ENCODE measurements at regions not wholly inside any gene's neighbourhood (a gene's known extent, or its start where the extent isn't known, plus 50 kb on each side); places are given as distances from the start of the nearest gene placed in this dataset.
A peak's percentile ranks its signal among the peaks of the same experiment; 100 is the strongest.

DNA sequence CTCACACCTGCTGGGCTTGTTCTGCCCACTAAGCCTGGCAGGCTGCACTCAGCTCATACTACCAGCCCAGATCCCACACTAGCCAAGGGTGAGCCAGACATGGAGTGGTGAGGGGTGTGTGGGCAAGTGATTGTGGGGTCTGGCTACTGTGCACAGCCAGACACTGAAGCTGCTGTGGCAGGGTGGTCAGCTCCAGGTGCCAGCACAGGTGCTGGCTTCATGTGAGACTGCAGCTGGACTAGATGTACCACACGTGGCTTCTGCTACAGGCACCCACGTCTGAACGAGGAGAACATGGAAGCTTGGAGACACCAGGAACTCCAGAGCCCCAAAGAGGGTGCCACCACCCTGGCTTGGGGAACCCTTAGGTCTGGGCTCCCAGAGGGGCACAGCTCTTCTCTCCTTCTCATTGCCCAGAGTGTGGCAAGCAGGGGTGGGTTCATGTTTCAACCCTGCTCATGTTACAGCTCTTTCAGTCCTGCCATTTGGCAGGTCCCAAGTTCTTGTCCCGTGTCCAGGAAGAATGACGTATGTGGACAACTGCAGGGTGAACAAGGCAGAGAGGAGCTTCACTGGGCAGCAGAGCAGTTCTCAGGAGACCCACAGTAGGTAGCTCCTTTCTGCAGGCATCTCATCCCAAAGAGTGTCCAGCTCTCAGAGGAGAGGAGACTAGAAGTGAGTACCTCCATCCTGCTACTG is 1624.2 kb upstream of the TMEFF2 start:
- H4K5ac ChIP-seq (ENCODE audit: insufficient read length, low read depth, low read length) = no peak overlapping the region
- H3K9me3 ChIP-seq (ENCODE audit: insufficient read depth in 2 of 2, low read depth in 1 of 2, low read length in 1 of 2) = no peaks in the 10 kb centered on the region; a peak in 1 of 4 replicates
- H2BK20ac ChIP-seq (ENCODE audit: low read length) = no peak overlapping the region
- no peak for FAIRE-seq
- no peak overlapping the region for H2BK120ac ChIP-seq (replicated peaks; ENCODE audit: low read depth, low read length)
- no peak for DNase-seq (ENCODE audit: low read depth in 1 of 2, low spot score in 2 of 2)
- H4K91ac ChIP-seq (replicated peaks; ENCODE audit: insufficient read length, low read length) = no peak overlapping the region
- no peak overlapping the region for H4K8ac ChIP-seq (ENCODE audit: extremely low read depth, insufficient read depth, low read length)
- H3K4me1 ChIP-seq (replicated peaks in 1 of 4; ENCODE audit: control insufficient read depth in 3 of 4, insufficient read depth in 4 of 4, low read length in 3 of 4) = no peaks in the 10 kb centered on the region
- TF ChIP-seq POLR2AphosphoS5 (IDR thresholded peaks at IDR 0.05; ENCODE audit: low read depth, low read length) (no peak), RXRA (IDR thresholded peaks at IDR 0.05; ENCODE audit: insufficient read depth, low read depth, low read length) (no peak), CBX8 (IDR thresholded peaks at IDR 0.05; ENCODE audit: borderline replicate concordance, low read depth, low read length) (no peak), CEBPB (IDR thresholded peaks at IDR 0.05; ENCODE audit: low read depth, low read length) (no peak)
- H3K9ac ChIP-seq (replicated peaks in 1 of 4; ENCODE audit: extremely low read depth in 1 of 4, low read depth in 3 of 4, low read length in 3 of 4) = no peak overlapping the region
- 91% methylated on average over 5 of the region's 5 CpGs; no CpG with 5 or more reads in 1 of the 2 experiments for WGBS, 2 experiments (ENCODE audit: extremely low coverage in 1 of 2, insufficient coverage in 1 of 2, insufficient read length in 1 of 2, insufficient replicate concordance in 2 of 2, low coverage in 1 of 2, low lambda C conversion rate in 2 of 2, missing lambda C conversion rate in 1 of 2)
- no peaks in the 10 kb centered on the region for H3K79me1 ChIP-seq (ENCODE audit: low read depth, low read length)
- H2BK5ac ChIP-seq (ENCODE audit: low read depth, low read length) = no peak overlapping the region
- no peaks in the 10 kb centered on the region for H3K79me2 ChIP-seq (ENCODE audit: control insufficient read depth in 1 of 2, insufficient read depth in 2 of 2, low read length in 2 of 2)
- H3K27ac ChIP-seq (ENCODE audit: low read depth, low read length) = no peak overlapping the region
- no peaks in the 10 kb centered on the region for H3K36me3 ChIP-seq (ENCODE audit: control insufficient read depth in 2 of 4, insufficient read depth in 4 of 4, low read length in 3 of 4)
- no peaks in the 10 kb centered on the region for H3K27me3 ChIP-seq (replicated peaks in 1 of 4; ENCODE audit: control insufficient read depth in 3 of 4, extremely low read depth in 1 of 4, insufficient read depth in 3 of 4, low read length in 3 of 4)
- no peak overlapping the region for H2AFZ ChIP-seq (ENCODE audit: low read length)
- H3K56ac ChIP-seq (replicated peaks; ENCODE audit: insufficient read length, low read depth, low read length) = no peak overlapping the region
- no peak overlapping the region for H3K18ac ChIP-seq (ENCODE audit: extremely low read depth, low read length)
- no peak overlapping the region for H3K4me2 ChIP-seq (ENCODE audit: insufficient read depth in 1 of 2, low read depth in 2 of 2, low read length in 2 of 2)
- H4K20me1 ChIP-seq (replicated peaks in 1 of 2; ENCODE audit: control insufficient read depth in 1 of 2, insufficient read depth in 2 of 2, low read length in 2 of 2) = no peaks in the 10 kb centered on the region
- H3K4me3 ChIP-seq (ENCODE audit: extremely low read depth in 1 of 4, insufficient read depth in 2 of 4, low read depth in 3 of 4, low read length in 4 of 4) = no peak overlapping the region
- no peak overlapping the region for H2BK12ac ChIP-seq (ENCODE audit: low read depth, low read length)
- CTCF ChIA-PET (ENCODE audit: partially characterized antibody) = interaction anchor here (1.5 to 1.7 kb wide), 2 partner anchors 20 to 43 kb away, joined by 4 to 5 read pairs; no protein-coding TSS in a partner anchor
- H2AK5ac ChIP-seq (ENCODE audit: low read depth, low read length) = 0 out of 2 replicates have a peak overlapping the region, but pooled peaks have one; percentile 53
- H2BK15ac ChIP-seq (ENCODE audit: low read length) = no peak overlapping the region
- POLR2A ChIA-PET (ENCODE audit: partially characterized antibody) = no interaction called here
- H3K23me2 ChIP-seq (ENCODE audit: low read depth, low read length) = no peaks in the 10 kb centered on the region
- no peak overlapping the region for H3K4ac ChIP-seq (replicated peaks; ENCODE audit: insufficient read length, low read depth, low read length)
- H3K14ac ChIP-seq (ENCODE audit: insufficient read length) = no peak overlapping the region
- no peak overlapping the region for H3K23ac ChIP-seq (ENCODE audit: insufficient read length)
